Heart left ventricle (tissue), 16 donors: ENCODE measurements at regions not wholly inside any gene's neighbourhood (a gene's known extent, or its start where the extent isn't known, plus 50 kb on each side); places are given as distances from the start of the nearest gene placed in this dataset.

Source experiments
- ATAC-seq, 4 donors: fragments of 200-7000 bp; cut with Tn5 transposase; one replicate each; pipeline ENCODE4 v1.9.1; 2020 to 2022; ENCODE audit warnings: moderate library complexity in 4 of 4, mild to moderate bottlenecking in 3 of 4, moderate number of reproducible peaks in 1 of 4
- DNase-seq, 5 donors: peaks; one replicate each; pipeline ENCODE4 v3.0.0-alpha.2; 2020
- H3K27ac ChIP-seq, 12 donors: fragments of 200-600 bp; sonication (generic) in 4 of 12; one replicate each; pipeline versions ENCODE4 v1.5.0 to v1.8.0; 2016 to 2022; ENCODE audit warnings: mild to moderate bottlenecking in 2 of 12
- H3K27me3 ChIP-seq, 9 donors: fragments of 200-600 bp; sonication (generic) in 2 of 9; one replicate each; pipeline versions ENCODE4 v1.5.1 to v1.8.0; 2016 to 2022; ENCODE audit warnings: mild to moderate bottlenecking in 3 of 9
- H3K36me3 ChIP-seq, 9 donors: fragments of 200-600 bp; sonication (generic) in 2 of 9; one replicate each; pipeline versions ENCODE4 v1.5.0 to v1.8.0; 2018 to 2022; ENCODE audit warnings: mild to moderate bottlenecking in 2 of 9
- H3K4me1 ChIP-seq, 12 donors: fragments of 200-600 bp; sonication (generic) in 4 of 12; one replicate each; pipeline versions ENCODE4 v1.5.0 to v1.8.0; 2016 to 2022; ENCODE audit warnings: mild to moderate bottlenecking in 3 of 12
- H3K4me3 ChIP-seq, 12 donors: fragments of 200-600 bp; sonication (generic) in 4 of 12; one replicate each; pipeline versions ENCODE4 v1.5.0 to v1.8.0; 2017 to 2022; ENCODE audit warnings: mild to moderate bottlenecking in 9 of 12, moderate library complexity in 4 of 12
- H3K9me3 ChIP-seq, 12 donors: fragments of 200-600 bp; sonication (generic) in 4 of 12; one replicate each; pipeline versions ENCODE4 v1.5.0 to v1.8.0; 2016 to 2022; ENCODE audit warnings: mild to moderate bottlenecking in 1 of 12
- POLR2A ChIP-seq, 2 donors: fragments of 450-650 bp; IDR thresholded peaks; one replicate each; pipeline ENCODE4 v1.6.1; 2017; ENCODE audit warnings: antibody characterized with exemption in 2 of 2, mild to moderate bottlenecking in 2 of 2, moderate library complexity in 2 of 2
- WGBS, 4 donors: extraction: QIAGEN DNeasy Blood & Tissue Kit in 2 of 4; methylation state at CpG; one replicate each; pipeline versions ENCODE4 v1.1.5 to v1.1.7; 2013 to 2018; 5-methylcytosine and 5-hydroxymethylcytosine counted together
- intact Hi-C, 10 donors: fragments of 100-400 bp; cut with DNase I; formaldehyde crosslinking; loops; one replicate each; pipeline versions ENCODE4 v1.11.1 to v1.14.2; 2022
- TF ChIP-seq, protein P1 (sequence below), 12 donors: fragments of 200-600 bp; sonication (generic) in 4 of 12; IDR thresholded peaks; one replicate each; pipeline versions ENCODE4 v1.5.0 to v1.8.0; 2018 to 2022; ENCODE audit warnings: antibody characterized with exemption in 12 of 12, mild to moderate bottlenecking in 5 of 12
- donor health status: ischemic (EF 13 %, LVEDD 7.1; RV severe dilation, severe dysfunction).
- donor health status: healthy with polysubstance abuse.
- donor health status: DM: no; HTN: yes; CAD: no.
- donor health status: DM: no; HTN: no; CAD: no.
- donor health status: ischemic (EF 25% LVEDD 6.9; RV normal size, moderate dysfunction).
- donor health status: ischemic (EF 25% LVEDD 5.7; RV mildly dilated, moderate dysfunction).
- donor health status: healthy.
- donor health status: DM: yes; HTN: yes; CAD: no.
- donor health status: ischemic (EF 35%, LVEDD 5.7; RV mildly dilated, moderate dysfunction).
- donor health status: nonischemic (EF 11% LVEDD 7.7; RV severe dilation, severe dysfunction).
- donor health status: DM: yes; HTN: yes; CAD: no.
- donor health status: PGD.
- donor health status: ischemic (EF 29% LVEDD 5.4; RV normal size, mild dysfunction).
- donor health status: nonischemic (EF 23%, LVEDD 6.1; RV moderate dilation, normal function).

- Histone ChIP-seq H3K27me3 (peaks cover 0 to 6% (median 0%) of the 10 kb centered on the region in 9 donors), H3K4me3 (no peak overlapping the region), H3K36me3 (no peaks in the 10 kb centered on the region), H3K9me3 (peaks cover 0 to 17% (median 0%) of the 10 kb centered on the region in 12 donors), H3K27ac (no peak overlapping the region), H3K4me1 (no peaks in the 10 kb centered on the region)
- intact Hi-C loops, result no loop called here
- TF ChIP-seq, protein P1, sequence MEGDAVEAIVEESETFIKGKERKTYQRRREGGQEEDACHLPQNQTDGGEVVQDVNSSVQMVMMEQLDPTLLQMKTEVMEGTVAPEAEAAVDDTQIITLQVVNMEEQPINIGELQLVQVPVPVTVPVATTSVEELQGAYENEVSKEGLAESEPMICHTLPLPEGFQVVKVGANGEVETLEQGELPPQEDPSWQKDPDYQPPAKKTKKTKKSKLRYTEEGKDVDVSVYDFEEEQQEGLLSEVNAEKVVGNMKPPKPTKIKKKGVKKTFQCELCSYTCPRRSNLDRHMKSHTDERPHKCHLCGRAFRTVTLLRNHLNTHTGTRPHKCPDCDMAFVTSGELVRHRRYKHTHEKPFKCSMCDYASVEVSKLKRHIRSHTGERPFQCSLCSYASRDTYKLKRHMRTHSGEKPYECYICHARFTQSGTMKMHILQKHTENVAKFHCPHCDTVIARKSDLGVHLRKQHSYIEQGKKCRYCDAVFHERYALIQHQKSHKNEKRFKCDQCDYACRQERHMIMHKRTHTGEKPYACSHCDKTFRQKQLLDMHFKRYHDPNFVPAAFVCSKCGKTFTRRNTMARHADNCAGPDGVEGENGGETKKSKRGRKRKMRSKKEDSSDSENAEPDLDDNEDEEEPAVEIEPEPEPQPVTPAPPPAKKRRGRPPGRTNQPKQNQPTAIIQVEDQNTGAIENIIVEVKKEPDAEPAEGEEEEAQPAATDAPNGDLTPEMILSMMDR (IDR thresholded peaks at IDR 0.05), result no peak
- no peak for TF ChIP-seq POLR2A (IDR thresholded peaks at IDR 0.05)
- no peak for DNase-seq
- ATAC-seq, result no peak
- 32 to 46% (median 43%) methylated on average over 4 of the region's 4 CpGs for WGBS, 4 donors
These were observed 314.4 kb downstream of the GALC start for GRCh38 chr14:87678624-87679023.

GRCh38 chr14:87676814-87677437, 316.1 kb downstream of the GALC start:
- intact Hi-C loops, result no loop called here
- Histone ChIP-seq H3K36me3 (no peaks in the 10 kb centered on the region), H3K9me3 (peaks cover 0 to 3% (median 0%) of the 10 kb centered on the region in 12 donors), H3K4me1 (no peaks in the 10 kb centered on the region), H3K27ac (no peak overlapping the region), H3K27me3 (peaks cover 0 to 6% (median 0%) of the 10 kb centered on the region in 9 donors), H3K4me3 (no peak overlapping the region)
- WGBS, 4 donors, result 63 to 75% (median 70%) methylated on average over 2 of the region's 2 CpGs
- no peak for TF ChIP-seq POLR2A (IDR thresholded peaks at IDR 0.05)
- TF ChIP-seq, protein P1 (IDR thresholded peaks at IDR 0.05), result no peak
- DNase-seq, result no peak
- ATAC-seq, result no peak

- ATAC-seq (no peak), DNase-seq (no peak)
- Histone ChIP-seq H3K4me1 (no peaks in the 10 kb centered on the region), H3K4me3 (no peak overlapping the region), H3K9me3 (no peaks in the 10 kb centered on the region), H3K36me3 (no peaks in the 10 kb centered on the region), H3K27ac (no peak overlapping the region), H3K27me3 (no peaks in the 10 kb centered on the region)
- TF ChIP-seq, protein P1 (IDR thresholded peaks at IDR 0.05), result no peak
- no peak for TF ChIP-seq POLR2A (IDR thresholded peaks at IDR 0.05)
- WGBS, 4 donors, result 78 to 88% (median 83%) methylated on average over 4 of the region's 4 CpGs
- intact Hi-C loops, result no loop called here
These were observed 325.3 kb downstream of the GALC start for GRCh38 chr14:87667659-87668058.

DNA sequence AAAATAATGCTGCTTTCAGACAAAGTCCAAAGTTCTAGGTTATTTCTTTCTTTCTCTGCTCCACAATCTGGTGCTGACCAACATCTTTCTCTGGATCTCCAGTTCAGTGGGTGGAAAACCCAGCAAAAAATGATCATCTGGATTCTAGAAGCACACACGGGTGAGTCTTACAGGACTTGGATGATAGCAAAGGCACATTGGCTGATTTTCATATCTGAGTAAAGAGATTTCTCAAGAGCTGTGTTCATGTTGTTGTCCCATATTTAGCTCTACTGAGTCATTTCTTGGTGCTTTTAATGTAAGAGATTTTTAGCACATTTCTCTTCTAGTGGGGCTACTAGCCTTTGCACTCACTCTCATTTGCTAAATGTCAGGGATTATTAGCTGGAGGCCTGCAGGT, 336.7 kb downstream of the GALC start:
- no peak overlapping the region for H3K27ac ChIP-seq
- no peaks in the 10 kb centered on the region for H3K36me3 ChIP-seq
- no peaks in the 10 kb centered on the region for H3K4me1 ChIP-seq
- H3K9me3 ChIP-seq, result peaks cover 0 to 8% (median 0%) of the 10 kb centered on the region in 12 donors
- no peaks in the 10 kb centered on the region for H3K27me3 ChIP-seq
- 55 to 76% (median 65%) methylated on average over 1 of the region's 1 CpG for WGBS, 4 donors
- DNase-seq (no peak), ATAC-seq (no peak)
- no peak overlapping the region for H3K4me3 ChIP-seq
- TF ChIP-seq, protein P1 (IDR thresholded peaks at IDR 0.05), result no peak
- TF ChIP-seq POLR2A (IDR thresholded peaks at IDR 0.05), result no peak
- intact Hi-C loops, result no loop called here
